H1 (cell line): ENCODE measurements at regions not wholly inside any gene's neighbourhood (a gene's known extent, or its start where the extent isn't known, plus 50 kb on each side); places are given as distances from the start of the nearest gene placed in this dataset.

ENCODE experiments used
- CTCF ChIA-PET: fragments of 300-600 bp; sonication (Branson Sonifier 250); formaldehyde crosslinking; loops from one replicate; lab custom pipeline; 2021; ENCODE audit not compliant: partially characterized antibody; lab: Charles Lee
- POLR2A ChIA-PET: fragments of 300-600 bp; sonication (Branson Sonifier 250); formaldehyde crosslinking; loops from one replicate; lab custom pipeline; 2021; ENCODE audit warnings: inconsistent platforms; ENCODE audit not compliant: partially characterized antibody; lab: Charles Lee
- DNase-seq, 2 experiments: peaks; one replicate each; pipeline versions ENCODE4 v3.0.0 to v3.0.0-alpha.2; 2010 to 2022; ENCODE audit warnings: low spot score in 2 of 2, low read depth in 1 of 2, mixed read lengths in 1 of 2
- FAIRE-seq: peaks from 2 replicates; lab custom pipeline; 2011; peaks lifted over from hg19 to GRCh38; lab: Jason Lieb, UNC
- H2AFZ ChIP-seq: 2 replicates; pipeline ENCODE4 v1.8.1; 2012; ENCODE audit warnings: low read length, inconsistent platforms
- H2AK5ac ChIP-seq: 2 replicates; pipeline ENCODE4 v1.6.1; 2013; ENCODE audit warnings: low read depth, low read length
- H2BK120ac ChIP-seq: replicated peaks from 2 replicates; pipeline ENCODE3; 2013; ENCODE audit warnings: low read depth, low read length, inconsistent platforms
- H2BK12ac ChIP-seq: 2 replicates; pipeline ENCODE4 v1.6.1; 2013; ENCODE audit warnings: low read depth, low read length
- H2BK15ac ChIP-seq: 2 replicates; pipeline ENCODE4 v1.6.1; 2013; ENCODE audit warnings: low read length
- H2BK20ac ChIP-seq: 2 replicates; pipeline ENCODE4 v1.6.1; 2013; ENCODE audit warnings: low read length
- H2BK5ac ChIP-seq: 2 replicates; pipeline ENCODE4 v1.6.1; 2013; ENCODE audit warnings: low read depth, low read length
- H3K14ac ChIP-seq: 2 replicates; pipeline ENCODE4 v1.6.1; 2013; ENCODE audit warnings: inconsistent platforms; ENCODE audit not compliant: insufficient read length
- H3K18ac ChIP-seq: 2 replicates; pipeline ENCODE4 v1.6.1; 2013; ENCODE audit warnings: low read length; ENCODE audit errors: extremely low read depth
- H3K23ac ChIP-seq: 2 replicates; pipeline ENCODE4 v1.6.1; 2013; ENCODE audit warnings: inconsistent platforms; ENCODE audit not compliant: insufficient read length
- H3K23me2 ChIP-seq: 2 replicates; pipeline ENCODE4 v1.6.1; 2013; ENCODE audit warnings: low read depth, low read length
- H3K27ac ChIP-seq: 2 replicates; pipeline ENCODE4 v1.6.1; 2011; ENCODE audit warnings: low read depth, low read length, inconsistent platforms
- H3K27me3 ChIP-seq, 4 experiments: replicated peaks in 1 of 4; 1 replicate in 1 of 4; 2 replicates in 3 of 4; pipeline versions ENCODE4 v1.6.1 to v1.8.1; 2011 to 2013; ENCODE audit warnings: low read length in 3 of 4, mild to moderate bottlenecking in 3 of 4, inconsistent platforms in 2 of 4, mixed read lengths in 2 of 4, moderate library complexity in 1 of 4; ENCODE audit not compliant: control insufficient read depth in 3 of 4, insufficient read depth in 3 of 4; ENCODE audit errors: extremely low read depth in 1 of 4
- H3K36me3 ChIP-seq, 4 experiments: 2 replicates each; pipeline versions ENCODE4 v1.6.1 to v1.8.1; 2011 to 2013; ENCODE audit warnings: mild to moderate bottlenecking in 4 of 4, low read length in 3 of 4, moderate library complexity in 2 of 4, control low read depth in 1 of 4, inconsistent platforms in 1 of 4; ENCODE audit not compliant: insufficient read depth in 4 of 4, control insufficient read depth in 2 of 4
- H3K4ac ChIP-seq: replicated peaks from 2 replicates; pipeline ENCODE3; 2013; ENCODE audit warnings: low read length, low read depth, mixed read lengths, inconsistent platforms; ENCODE audit not compliant: insufficient read length
- H3K4me1 ChIP-seq, 4 experiments: replicated peaks in 1 of 4; 1 replicate in 1 of 4; 2 replicates in 3 of 4; pipeline versions ENCODE4 v1.6.1 to v1.8.1; 2011 to 2013; ENCODE audit warnings: low read length in 3 of 4, inconsistent platforms in 2 of 4, mixed read lengths in 1 of 4; ENCODE audit not compliant: insufficient read depth in 4 of 4, control insufficient read depth in 3 of 4
- H3K4me2 ChIP-seq, 2 experiments: 2 replicates each; pipeline versions ENCODE4 v1.6.1 to v1.8.1; 2011 to 2013; ENCODE audit warnings: low read depth in 2 of 2, low read length in 2 of 2, control low read depth in 1 of 2, inconsistent platforms in 1 of 2, mild to moderate bottlenecking in 1 of 2; ENCODE audit not compliant: insufficient read depth in 1 of 2
- H3K4me3 ChIP-seq, 4 experiments: fragments of 200-600, 300-600 bp in 1 of 4; sonication (generic), shearing (Covaris generic), sonication (Bioruptor Twin) in 1 of 4; 2 replicates each; pipeline versions ENCODE4 v1.5.1 to v1.8.1; 2011 to 2016; ENCODE audit warnings: low read length in 4 of 4, low read depth in 3 of 4, control low read depth in 2 of 4, inconsistent platforms in 2 of 4, mild to moderate bottlenecking in 2 of 4, mixed read lengths in 1 of 4, moderate library complexity in 1 of 4; ENCODE audit not compliant: insufficient read depth in 2 of 4; ENCODE audit errors: extremely low read depth in 1 of 4
- H3K56ac ChIP-seq: replicated peaks from 2 replicates; pipeline ENCODE3; 2013; ENCODE audit warnings: low read depth, mild to moderate bottlenecking, mixed read lengths, low read length, inconsistent platforms; ENCODE audit not compliant: insufficient read length
- H3K79me1 ChIP-seq: 2 replicates; pipeline ENCODE4 v1.6.1; 2013; ENCODE audit warnings: low read depth, low read length, control low read depth
- H3K79me2 ChIP-seq, 2 experiments: 2 replicates each; pipeline versions ENCODE4 v1.6.1 to v1.8.1; 2012 to 2013; ENCODE audit warnings: low read length in 2 of 2, mild to moderate bottlenecking in 2 of 2, inconsistent platforms in 1 of 2; ENCODE audit not compliant: insufficient read depth in 2 of 2, control insufficient read depth in 1 of 2
- H3K9ac ChIP-seq, 4 experiments: replicated peaks in 1 of 4; 1 replicate in 1 of 4; 2 replicates in 3 of 4; pipeline versions ENCODE4 v1.6.1 to v1.8.1; 2011 to 2013; ENCODE audit warnings: low read depth in 3 of 4, low read length in 3 of 4, control low read depth in 2 of 4, mild to moderate bottlenecking in 2 of 4, moderate library complexity in 2 of 4, inconsistent platforms in 1 of 4; ENCODE audit errors: extremely low read depth in 1 of 4
- H3K9me3 ChIP-seq, 2 experiments: 2 replicates each; pipeline versions ENCODE4 v1.6.1 to v1.8.1; 2012 to 2013; ENCODE audit warnings: mild to moderate bottlenecking in 2 of 2, moderate library complexity in 2 of 2, control low read depth in 1 of 2, inconsistent platforms in 1 of 2, low read depth in 1 of 2, low read length in 1 of 2, mixed read lengths in 1 of 2; ENCODE audit not compliant: insufficient read depth in 2 of 2
- H4K20me1 ChIP-seq, 2 experiments: replicated peaks in 1 of 2; 2 replicates each; pipeline versions ENCODE3 to v1.8.1; 2011 to 2013; ENCODE audit warnings: inconsistent platforms in 2 of 2, low read length in 2 of 2, mild to moderate bottlenecking in 1 of 2; ENCODE audit not compliant: insufficient read depth in 2 of 2, control insufficient read depth in 1 of 2
- H4K5ac ChIP-seq: 2 replicates; pipeline ENCODE4 v1.6.1; 2013; ENCODE audit warnings: low read length, low read depth, mixed read lengths, inconsistent platforms; ENCODE audit not compliant: insufficient read length
- H4K8ac ChIP-seq: 2 replicates; pipeline ENCODE4 v1.8.0; 2013; ENCODE audit warnings: mild to moderate bottlenecking, moderate library complexity, low read length, inconsistent platforms; ENCODE audit not compliant: insufficient read depth; ENCODE audit errors: extremely low read depth
- H4K91ac ChIP-seq: replicated peaks from 2 replicates; pipeline ENCODE3; 2013; ENCODE audit warnings: low read length, mixed read lengths, inconsistent platforms; ENCODE audit not compliant: insufficient read length
- JUND ChIP-seq: IDR thresholded peaks from 2 replicates; pipeline ENCODE4 v1.6.1; 2011; ENCODE audit warnings: mild to moderate bottlenecking, improper control_type of control experiment, low read length
- WGBS, 2 experiments: shearing (Covaris generic) in 1 of 2; methylation state at CpG; one replicate each; pipeline versions ENCODE4 v1.1.6 to v1.1.7; 2013 to 2015; ENCODE audit warnings: low lambda C conversion rate in 2 of 2, mixed read lengths in 2 of 2, inconsistent platforms in 1 of 2, low coverage in 1 of 2, missing lambda C conversion rate in 1 of 2; ENCODE audit not compliant: insufficient replicate concordance in 2 of 2, insufficient coverage in 1 of 2, insufficient read length in 1 of 2; ENCODE audit errors: extremely low coverage in 1 of 2, missing lambda C conversion rate in 1 of 2; 5-methylcytosine and 5-hydroxymethylcytosine counted together
- TF ChIP-seq, protein P1 (sequence below), 3 experiments: IDR thresholded peaks; 1 replicate in 2 of 3; 2 replicates in 1 of 3; pipeline versions ENCODE4 v1.5.1 to v1.6.1; 2011; ENCODE audit warnings: low read length in 3 of 3, mild to moderate bottlenecking in 3 of 3, inconsistent platforms in 2 of 3, low read depth in 1 of 3, moderate library complexity in 1 of 3; ENCODE audit not compliant: insufficient read depth in 1 of 3; ENCODE audit errors: control extremely low read depth in 1 of 3

DNA sequence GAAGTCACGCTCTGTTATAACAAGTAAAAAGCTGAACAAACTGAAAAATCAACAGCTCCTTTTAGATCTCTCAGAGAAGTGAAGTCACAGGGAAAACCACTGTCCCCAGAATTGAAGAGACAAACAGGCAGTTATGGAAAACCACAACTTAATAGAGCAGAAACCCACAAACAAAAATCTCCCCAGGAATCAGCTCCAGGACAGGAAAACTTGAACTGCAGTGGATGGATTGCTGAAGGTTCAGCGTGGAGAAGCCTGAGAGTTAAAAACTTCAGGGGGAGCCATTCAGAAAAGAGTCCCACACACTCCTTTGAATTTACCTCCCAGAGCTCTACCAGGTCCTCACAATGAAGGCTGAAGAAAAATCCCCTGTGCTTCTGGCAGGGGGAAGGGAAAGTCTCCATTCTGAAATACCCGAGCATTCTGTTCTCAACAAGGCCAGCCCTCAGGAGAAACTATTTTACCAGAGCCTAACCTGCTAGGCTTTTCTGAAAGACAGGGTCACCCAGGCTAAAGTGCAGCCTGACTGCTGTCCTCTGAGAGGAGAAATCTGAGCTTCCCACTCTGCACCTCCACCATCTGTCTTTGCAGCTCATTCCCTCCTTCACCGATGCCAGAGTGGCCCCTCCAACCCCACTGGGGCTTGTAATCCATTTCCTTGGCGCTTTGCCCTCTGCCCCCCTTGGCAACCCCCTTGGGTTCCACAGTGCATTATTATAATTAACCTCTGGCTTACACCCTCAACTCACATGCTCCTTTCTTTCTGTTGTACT lies 65.0 kb upstream of the CCNY start:
- no peak overlapping the region for H3K27ac ChIP-seq
- H2AK5ac ChIP-seq: no peak overlapping the region
- no peak overlapping the region for H2BK12ac ChIP-seq
- no peaks in the 10 kb centered on the region; the same call in 1 of the 2 replicates for H3K79me1 ChIP-seq
- no peak overlapping the region for H3K23ac ChIP-seq
- peaks cover 0 to 4% (median 0%) of the 10 kb centered on the region in 4 experiments; a peak in 2 of 7 replicates for H3K4me1 ChIP-seq
- no peak overlapping the region for H4K5ac ChIP-seq
- H3K56ac ChIP-seq: no peak overlapping the region
- no peak overlapping the region for H3K14ac ChIP-seq
- H3K4me3 ChIP-seq: no peak overlapping the region
- H3K18ac ChIP-seq: no peak overlapping the region; the same call in 1 of the 2 replicates
- no peak overlapping the region for H2BK15ac ChIP-seq
- no peak overlapping the region for H2BK120ac ChIP-seq
- H3K36me3 ChIP-seq: no peaks in the 10 kb centered on the region
- no peak overlapping the region for H4K91ac ChIP-seq
- ChIA-PET POLR2A (interaction anchor here (0.7 kb wide), 1 partner anchor 276 kb away, joined by 3 read pairs; no protein-coding TSS in a partner anchor), CTCF (interaction anchor here (0.6 to 1.2 kb wide), 3 partner anchors 54 to 82 kb away, joined by 3 to 5 read pairs (median 4); no protein-coding TSS in a partner anchor)
- peaks cover 2% of the 10 kb centered on the region; the same call in 1 of the 2 replicates for H3K23me2 ChIP-seq
- DNase-seq (no peak), FAIRE-seq (peak; percentile 72)
- 88% methylated on average over 4 of the region's 5 CpGs; no CpG with 5 or more reads in 1 of the 2 experiments for WGBS, 2 experiments
- no peak overlapping the region for H3K4ac ChIP-seq
- H3K9ac ChIP-seq: no peak overlapping the region
- H4K8ac ChIP-seq: no peak overlapping the region
- no peaks in the 10 kb centered on the region for H3K79me2 ChIP-seq
- no peak overlapping the region for H2BK5ac ChIP-seq
- H4K20me1 ChIP-seq: no peaks in the 10 kb centered on the region
- H2BK20ac ChIP-seq: no peak overlapping the region
- H3K9me3 ChIP-seq: no peaks in the 10 kb centered on the region
- H2AFZ ChIP-seq: peak overlapping the region; percentile 68; the same call in 1 of the 2 replicates
- H3K4me2 ChIP-seq: no peak overlapping the region
- no peaks in the 10 kb centered on the region for H3K27me3 ChIP-seq
- TF ChIP-seq JUND: no peak
- TF ChIP-seq, protein P1, sequence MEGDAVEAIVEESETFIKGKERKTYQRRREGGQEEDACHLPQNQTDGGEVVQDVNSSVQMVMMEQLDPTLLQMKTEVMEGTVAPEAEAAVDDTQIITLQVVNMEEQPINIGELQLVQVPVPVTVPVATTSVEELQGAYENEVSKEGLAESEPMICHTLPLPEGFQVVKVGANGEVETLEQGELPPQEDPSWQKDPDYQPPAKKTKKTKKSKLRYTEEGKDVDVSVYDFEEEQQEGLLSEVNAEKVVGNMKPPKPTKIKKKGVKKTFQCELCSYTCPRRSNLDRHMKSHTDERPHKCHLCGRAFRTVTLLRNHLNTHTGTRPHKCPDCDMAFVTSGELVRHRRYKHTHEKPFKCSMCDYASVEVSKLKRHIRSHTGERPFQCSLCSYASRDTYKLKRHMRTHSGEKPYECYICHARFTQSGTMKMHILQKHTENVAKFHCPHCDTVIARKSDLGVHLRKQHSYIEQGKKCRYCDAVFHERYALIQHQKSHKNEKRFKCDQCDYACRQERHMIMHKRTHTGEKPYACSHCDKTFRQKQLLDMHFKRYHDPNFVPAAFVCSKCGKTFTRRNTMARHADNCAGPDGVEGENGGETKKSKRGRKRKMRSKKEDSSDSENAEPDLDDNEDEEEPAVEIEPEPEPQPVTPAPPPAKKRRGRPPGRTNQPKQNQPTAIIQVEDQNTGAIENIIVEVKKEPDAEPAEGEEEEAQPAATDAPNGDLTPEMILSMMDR (IDR thresholded peaks at IDR 0.05; ENCODE audit: control extremely low read depth in 1 of 3, insufficient read depth in 1 of 3, low read depth in 1 of 3, low read length in 3 of 3): no peak
